NCI-H345 treated with DMSO at 0.1 percent for 48 hours (cell line): ENCODE measurements at regions not wholly inside any gene's neighbourhood (a gene's known extent, or its start where the extent isn't known, plus 50 kb on each side); places are given as distances from the start of the nearest gene placed in this dataset.
"Not testable (repeated sequence)": the region's sequence is repeated elsewhere in the genome, so short reads cannot be mapped to it uniquely, and the experiment has no call there.

Source experiments
- DNase-seq: peaks from one replicate; lab custom pipeline; 2025; ENCODE audit not compliant: unreplicated experiment; lab: John Stamatoyannopoulos, UW

DNA sequence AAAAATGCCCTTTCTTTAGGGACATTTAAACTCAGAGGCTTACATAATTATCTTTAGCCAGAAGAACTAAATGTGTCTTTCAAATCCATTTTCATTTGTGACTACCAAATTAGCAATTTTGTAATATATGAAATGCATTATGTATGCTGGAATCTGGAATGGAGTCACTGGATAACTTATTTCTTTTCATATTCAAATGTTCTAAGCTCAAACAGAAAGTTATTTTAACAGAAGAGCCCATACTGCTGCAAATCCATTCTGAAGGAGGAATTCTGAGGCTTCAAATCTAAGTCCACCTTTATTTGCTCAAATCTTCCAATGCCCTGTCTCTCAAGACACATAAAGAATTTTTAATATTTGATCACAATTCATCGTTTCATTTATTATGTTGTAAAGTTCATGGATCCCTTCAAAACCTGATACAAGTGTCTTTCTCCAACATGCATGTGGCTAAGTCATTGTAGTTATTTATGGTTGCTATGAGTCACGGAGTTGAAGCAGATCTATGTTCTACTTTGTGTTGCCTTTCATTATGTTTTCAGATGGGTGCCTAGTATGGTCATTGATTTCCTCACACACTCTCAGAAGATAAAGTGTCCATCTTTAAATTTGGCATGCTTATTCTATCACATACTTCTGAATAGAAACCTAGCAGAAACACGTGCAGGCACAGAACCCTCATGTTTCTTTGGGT, 214.8 kb upstream of the GCFC2 start:
- DNase-seq, result no peak

GRCh38 chr2:75922191-75922590, 211.5 kb upstream of the GCFC2 start:
- no peak for DNase-seq

DNA sequence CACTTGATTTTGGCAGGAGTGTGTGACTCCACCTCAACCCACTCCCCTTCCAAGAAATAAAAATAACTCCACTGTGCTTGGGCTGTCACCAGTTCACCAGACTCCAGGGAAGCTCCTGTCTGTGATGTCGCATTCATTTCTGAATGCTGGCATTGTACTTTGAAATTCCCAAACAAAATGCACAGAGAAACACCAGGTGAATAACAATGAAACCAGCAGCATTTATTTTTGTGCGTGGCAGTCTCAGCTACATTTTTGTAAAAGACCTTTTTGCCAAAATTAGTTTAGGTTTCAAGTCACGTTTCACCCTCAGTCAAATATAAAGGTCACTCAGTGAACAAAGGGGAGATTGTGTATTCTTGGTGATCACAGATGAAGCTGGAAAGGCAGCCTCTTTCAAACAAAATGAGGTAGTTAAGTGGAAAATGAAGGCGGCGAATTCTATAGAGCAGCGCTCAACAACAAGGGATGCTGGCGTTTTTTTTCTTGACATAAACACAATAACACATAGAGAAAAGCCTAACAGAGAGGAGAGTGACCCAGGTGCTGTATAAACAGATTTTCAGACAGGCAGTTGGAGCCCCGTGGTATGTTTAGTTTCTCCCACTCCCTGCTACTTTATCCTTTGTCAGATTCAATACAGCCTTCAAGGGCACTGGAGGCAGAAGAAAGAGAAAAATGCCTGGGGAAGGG, 210.3 kb upstream of the GCFC2 start:
- peak; percentile 88 for DNase-seq

DNA sequence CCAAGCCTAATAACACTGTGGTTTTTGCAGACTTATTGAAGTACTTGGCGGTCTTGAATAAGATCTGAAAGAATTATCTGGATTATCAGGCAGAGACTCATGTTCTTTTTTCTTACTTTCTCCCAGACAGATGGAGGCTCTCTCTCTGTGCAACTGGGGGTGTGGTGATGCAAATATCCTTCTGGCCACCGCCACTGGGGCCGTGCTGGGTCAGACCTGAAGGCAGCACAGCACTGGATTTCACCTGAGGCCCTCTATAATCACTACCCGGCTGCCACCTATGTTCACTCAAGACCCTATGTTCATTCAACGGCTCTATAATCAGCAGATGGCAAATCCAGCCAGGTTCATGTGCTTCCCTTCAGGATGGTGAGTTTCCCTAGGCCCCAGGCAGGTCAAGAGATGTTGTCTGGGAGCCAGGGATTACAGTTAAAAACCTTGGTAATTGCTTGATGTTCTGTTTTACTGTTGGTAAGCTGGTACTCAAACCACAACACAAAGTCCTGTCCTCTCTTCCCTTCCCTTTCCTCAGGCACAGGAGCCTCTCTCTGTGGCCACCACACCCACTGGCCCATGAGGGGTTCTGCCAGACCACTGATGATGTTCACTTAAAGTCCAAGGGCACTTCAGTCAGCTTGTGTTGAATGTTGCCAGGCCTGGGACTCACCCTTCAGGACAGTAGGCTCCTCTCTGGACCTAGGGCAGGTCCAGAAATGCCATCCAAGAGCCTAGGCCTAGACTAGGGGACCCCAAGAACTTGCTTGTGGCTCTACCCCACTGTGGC, 205.3 kb upstream of the GCFC2 start:
- no peak for DNase-seq

DNA sequence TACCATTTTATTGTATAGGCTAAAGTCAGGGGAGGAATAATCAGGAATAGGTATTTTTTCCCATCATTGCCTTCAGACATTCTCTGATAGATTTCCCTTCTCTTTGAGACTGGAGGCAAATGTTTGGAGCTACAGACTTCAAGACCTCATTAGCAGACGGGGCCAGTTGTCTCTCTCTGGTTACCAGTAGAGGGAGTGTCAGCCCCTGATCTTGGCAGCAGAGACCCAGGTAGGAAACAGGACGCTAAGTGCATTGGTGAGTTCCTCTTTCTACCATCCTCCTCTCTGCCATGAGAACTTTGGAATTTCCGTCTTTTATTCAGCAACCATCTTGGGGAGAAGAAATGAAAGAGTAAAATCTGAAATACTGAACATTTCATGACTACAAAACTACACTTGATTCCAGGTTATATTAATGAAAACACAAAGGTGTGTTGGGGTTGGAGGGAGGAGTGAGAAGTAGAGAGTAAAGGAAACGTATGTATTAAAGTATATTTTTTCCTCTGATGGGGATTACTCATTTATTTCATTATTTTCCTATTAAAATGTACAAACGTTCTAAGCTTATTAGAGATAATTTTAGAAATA, 186.2 kb upstream of the GCFC2 start:
- DNase-seq, result peak; percentile 28

GRCh38 chr2:75894170-75894569, 183.5 kb upstream of the GCFC2 start:
- no peak for DNase-seq

DNA sequence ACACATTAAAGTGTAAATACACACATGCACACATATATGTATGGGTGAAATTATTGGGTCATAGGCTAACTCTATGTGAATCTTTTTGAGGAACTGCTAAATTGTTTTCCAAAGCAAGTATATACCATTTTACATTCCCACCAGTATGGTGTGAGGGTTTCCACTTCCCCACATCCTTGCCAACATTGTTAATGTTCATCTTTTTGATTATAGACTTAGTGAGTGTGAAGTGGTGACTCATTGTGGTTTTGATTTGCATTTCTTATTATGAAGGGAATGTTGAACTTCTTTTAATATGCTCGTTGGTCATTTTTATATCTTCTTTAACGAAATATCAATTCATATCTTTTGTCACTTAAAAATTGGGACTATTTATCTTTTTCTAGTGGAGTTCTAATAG, 181.8 kb upstream of the GCFC2 start:
- DNase-seq, result no peak

DNA sequence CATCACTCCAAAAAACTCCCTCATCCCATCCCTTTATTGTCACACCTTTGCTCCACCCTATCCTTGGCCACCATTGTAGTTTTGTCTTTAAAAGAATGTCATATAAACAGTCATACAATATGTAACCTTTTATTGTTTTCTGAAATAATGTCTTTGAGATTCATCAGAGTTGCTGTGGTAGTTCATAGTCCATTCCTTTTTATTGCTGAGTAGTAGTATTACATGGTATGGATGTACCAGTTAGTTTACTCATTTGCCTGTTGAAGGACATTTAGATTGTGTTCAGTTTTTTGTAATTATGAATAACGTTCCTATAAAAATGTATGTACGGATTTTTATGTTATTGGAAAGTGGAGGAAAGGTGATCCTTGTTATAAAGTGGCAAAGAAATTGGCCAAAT, 171.8 kb upstream of the GCFC2 start:
- no peak for DNase-seq

- DNase-seq, result not testable (repeated sequence)
These were observed 164.9 kb upstream of the GCFC2 start for GRCh38 chr2:75875606-75876005.

GRCh38 chr2:75871762-75872614, 161.3 kb upstream of the GCFC2 start:
- DNase-seq, result not testable (repeated sequence)

DNA sequence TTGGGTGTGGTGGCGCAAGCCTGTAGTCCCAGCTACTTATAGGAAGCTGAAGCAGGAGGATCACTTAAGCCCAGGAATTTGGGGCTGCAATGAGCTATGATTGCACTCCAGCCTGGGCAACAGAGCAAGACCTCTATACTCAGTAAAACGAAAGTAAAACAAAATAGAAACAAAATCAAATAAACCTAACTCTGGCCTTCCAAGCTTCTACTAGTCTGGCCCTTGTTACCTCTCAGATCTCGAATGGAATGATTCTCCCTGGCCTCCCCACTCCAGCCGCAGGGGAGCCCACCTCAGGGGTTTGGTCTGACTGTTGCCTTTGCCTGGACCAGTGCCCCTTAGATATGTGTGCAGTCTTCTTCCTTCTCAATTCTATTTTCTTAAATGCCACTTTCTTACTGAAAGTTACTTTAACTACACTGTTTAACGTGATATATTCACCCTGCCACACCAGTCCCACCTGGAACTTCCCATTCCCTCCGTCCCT, 160.0 kb upstream of the GCFC2 start:
- DNase-seq, result no peak

DNA sequence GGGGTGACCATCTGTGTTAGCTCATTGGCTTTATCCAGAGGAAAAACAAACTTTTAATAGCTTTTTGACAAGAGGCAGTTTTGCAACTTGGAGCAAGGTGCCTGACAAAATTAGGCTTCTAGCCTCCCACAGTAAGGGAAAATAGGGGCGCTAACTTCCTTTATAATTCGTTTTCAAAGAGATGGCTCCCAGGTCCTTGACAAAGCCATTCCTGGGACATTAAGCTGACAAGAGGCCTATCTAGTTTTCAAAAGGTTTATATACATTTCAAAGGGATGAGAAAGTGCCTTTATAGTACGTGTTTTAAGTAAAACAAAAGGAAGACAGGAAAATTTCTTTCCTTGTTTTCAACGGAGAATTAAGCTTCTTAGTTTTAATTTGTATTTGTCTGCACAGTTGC, 159.4 kb upstream of the GCFC2 start:
- DNase-seq, result no peak

DNA sequence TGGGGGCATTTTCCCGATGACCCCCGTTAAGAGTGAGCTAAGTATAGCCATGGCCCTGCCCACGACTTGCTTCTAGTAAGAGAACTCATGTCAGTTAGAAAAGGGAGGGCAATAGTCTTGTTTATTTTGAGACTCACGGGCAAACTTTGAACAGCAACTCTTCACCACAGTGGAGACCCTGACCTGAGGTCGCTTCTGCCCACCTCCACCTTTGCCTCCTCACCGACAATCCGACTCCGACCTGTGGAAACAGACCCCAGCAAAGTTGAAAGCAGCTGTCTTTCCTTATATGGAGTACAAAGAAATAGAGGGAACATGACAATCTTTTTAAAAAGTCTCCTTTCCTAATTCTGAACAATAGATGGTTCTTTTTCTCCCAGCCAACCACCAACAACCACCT, 155.0 kb upstream of the GCFC2 start:
- DNase-seq, result no peak

GRCh38 chr2:75865083-75865482, 154.4 kb upstream of the GCFC2 start:
- DNase-seq, result no peak

GRCh38 chr2:75862547-75862946, 151.8 kb upstream of the GCFC2 start:
- DNase-seq, result no peak

- DNase-seq, result no peak
These were observed 142.7 kb upstream of the GCFC2 start for GRCh38 chr2:75853436-75853835.

- no peak for DNase-seq
These were observed 141.9 kb upstream of the GCFC2 start for GRCh38 chr2:75852639-75853038.

GRCh38 chr2:75846683-75847190, 136.0 kb upstream of the GCFC2 start:
- no peak for DNase-seq

- DNase-seq, result no peak
These were observed 133.9 kb upstream of the GCFC2 start for GRCh38 chr2:75844651-75845050.

DNA sequence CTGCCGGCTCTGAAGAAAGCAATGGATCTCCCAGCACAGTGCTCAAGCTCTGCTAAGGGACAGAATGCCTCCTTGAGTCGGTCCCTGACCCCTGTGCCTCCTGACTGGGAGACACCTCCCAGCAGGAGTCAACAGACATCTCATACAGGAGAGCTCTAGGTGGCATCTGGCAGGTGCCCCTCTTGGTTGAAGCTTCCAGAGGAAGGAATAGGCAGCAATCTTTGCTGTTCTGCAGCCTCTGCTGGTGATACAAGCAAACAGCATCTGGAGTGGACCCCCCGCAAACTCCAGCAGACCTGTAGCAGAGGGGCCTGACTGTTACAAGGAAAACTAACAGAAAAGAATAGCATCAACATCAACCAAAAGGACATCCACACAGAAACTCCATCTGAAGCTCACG, 123.9 kb upstream of the GCFC2 start:
- not testable (repeated sequence) for DNase-seq
